ENCODE measurements at regions not wholly inside any gene's neighbourhood (a gene's known extent, or its start where the extent isn't known, plus 50 kb on each side); places are given as distances from the start of the nearest gene placed in this dataset.

- Histone ChIP-seq H3K9me1 (ENCODE audit: insufficient read depth, low read length) (no peaks in the 10 kb centered on the region), H4K5ac (ENCODE audit: low read depth, low read length) (no peak overlapping the region), H3K27ac (ENCODE audit: insufficient read depth, low read length) (no peak overlapping the region), H3K36me3 (ENCODE audit: control insufficient read depth, insufficient read depth, low read length) (no peaks in the 10 kb centered on the region), H2AFZ (replicated peaks; ENCODE audit: low read length, poor library complexity) (no peak overlapping the region), H2AK9ac (replicated peaks; ENCODE audit: low read depth, low read length, poor library complexity) (no peak overlapping the region), H3K4me3 (ENCODE audit: insufficient read depth, low read depth, low read length) (no peak overlapping the region), H2BK15ac (ENCODE audit: low read depth, low read length) (no peak overlapping the region), H3K4me2 (ENCODE audit: low read depth, low read length) (no peak overlapping the region), H4K91ac (ENCODE audit: insufficient read depth, low read depth, low read length) (no peak overlapping the region), H3K23ac (ENCODE audit: low read depth, low read length) (no peak overlapping the region), H4K8ac (ENCODE audit: low read depth in 2 of 2, low read length in 2 of 2) (no peak overlapping the region), H3K56ac (ENCODE audit: extremely low read depth, insufficient read depth, low read length) (no peak overlapping the region), H2BK120ac (ENCODE audit: low read depth, low read length) (no peak overlapping the region), H3K79me1 (ENCODE audit: low read depth in 1 of 2, low read length in 2 of 2) (no peaks in the 10 kb centered on the region), H2BK20ac (ENCODE audit: low read depth, low read length) (no peak overlapping the region), H2BK5ac (ENCODE audit: low read depth, low read length, poor library complexity, severe bottlenecking) (no peak overlapping the region), H2AK5ac (ENCODE audit: low read depth, low read length) (no peak overlapping the region), H3K4ac (ENCODE audit: low read depth, low read length) (no peak overlapping the region), H4K20me1 (ENCODE audit: insufficient read depth, low read length) (no peaks in the 10 kb centered on the region), H3K9me3 (ENCODE audit: control insufficient read depth, insufficient read depth, low read length) (no peaks in the 10 kb centered on the region), H3K4me1 (ENCODE audit: control insufficient read depth, insufficient read depth, low read length) (no peaks in the 10 kb centered on the region), H3K14ac (replicated peaks; ENCODE audit: low read depth, low read length) (no peak overlapping the region), H3K18ac (ENCODE audit: low read depth, low read length) (no peak overlapping the region), H3K9ac (ENCODE audit: low read depth, low read length) (no peak overlapping the region), H3K27me3 (ENCODE audit: control insufficient read depth, insufficient read depth, low read length) (no peaks in the 10 kb centered on the region)
- in situ Hi-C loops (cut with MboI; ENCODE audit: low sequenced_read_pairs) (no loop called here), dilution Hi-C loops (cut with HindIII; ENCODE audit: low sequenced_read_pairs, unreplicated experiment) (no loop called here), intact Hi-C loops (cut with micrococcal nuclease) (no loop called here)
- no peak for TF ChIP-seq RCOR1 (IDR thresholded peaks at IDR 0.05; ENCODE audit: insufficient replicate concordance, low read length)
- no peak for TF ChIP-seq MXI1 (IDR thresholded peaks at IDR 0.05; ENCODE audit: borderline replicate concordance, low read depth, low read length)
- no peak for TF ChIP-seq POLR2A (IDR thresholded peaks at IDR 0.05; ENCODE audit: low read depth, low read length)
- no peak for TF ChIP-seq MAZ (IDR thresholded peaks at IDR 0.05; ENCODE audit: borderline replicate concordance, low read depth, low read length)
- no peak for TF ChIP-seq RAD21 (IDR thresholded peaks at IDR 0.05; ENCODE audit: low read length)
- TF ChIP-seq USF2 (IDR thresholded peaks at IDR 0.05; ENCODE audit: low read depth, low read length): no peak
- TF ChIP-seq SMC3 (IDR thresholded peaks at IDR 0.05; ENCODE audit: low read depth, low read length): no peak
- TF ChIP-seq FOS (IDR thresholded peaks at IDR 0.05; ENCODE audit: low read depth, low read length): no peak
- no peak for TF ChIP-seq CTCF (conservative IDR thresholded peaks at IDR 0.05; ENCODE audit: low read depth, low read length)
- no peak for TF ChIP-seq RFX5 (IDR thresholded peaks at IDR 0.05; ENCODE audit: low read depth, low read length)
- TF ChIP-seq BHLHE40 (IDR thresholded peaks at IDR 0.05; ENCODE audit: low read depth, low read length): no peak
- no CpG with 5 or more reads among the region's 6 CpGs for WGBS, 2 experiments (ENCODE audit: extremely low coverage in 2 of 2, insufficient read length in 1 of 2)
- DNase-seq: no peak
- ATAC-seq (ENCODE audit: low read depth): no peak
- ChIA-PET POLR2A (ENCODE audit: unreplicated experiment) (no interaction called here), CTCF (no interaction called here)
- no TSS peak for BruUV-seq (replicated peaks)
These were observed 221.0 kb upstream of the CDH13 start for GRCh38 chr16:82405736-82406135.
